ENCODE measurements at regions not wholly inside any gene's neighbourhood (a gene's known extent, or its start where the extent isn't known, plus 50 kb on each side); places are given as distances from the start of the nearest gene placed in this dataset.

DNA sequence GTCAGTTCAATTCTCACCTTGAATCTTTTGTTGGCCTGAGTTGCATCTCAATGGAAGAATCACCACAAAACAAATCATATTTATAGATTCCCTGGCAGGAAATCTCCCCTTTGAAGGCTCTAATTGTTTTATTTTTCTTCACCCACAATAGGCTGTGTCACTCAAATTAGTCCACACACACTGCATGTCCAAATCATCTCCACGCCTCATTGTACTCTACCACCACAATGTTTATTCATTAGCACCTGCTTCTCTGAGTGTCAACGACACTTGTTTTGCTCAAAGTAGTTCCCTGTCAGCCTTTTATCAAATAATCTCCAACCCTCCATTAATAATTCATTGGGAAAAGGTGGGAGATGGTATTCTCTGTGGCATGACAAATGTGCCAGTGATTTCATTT is 164.3 kb downstream of the ABCC12 start:
- TF ChIP-seq, protein P1, sequence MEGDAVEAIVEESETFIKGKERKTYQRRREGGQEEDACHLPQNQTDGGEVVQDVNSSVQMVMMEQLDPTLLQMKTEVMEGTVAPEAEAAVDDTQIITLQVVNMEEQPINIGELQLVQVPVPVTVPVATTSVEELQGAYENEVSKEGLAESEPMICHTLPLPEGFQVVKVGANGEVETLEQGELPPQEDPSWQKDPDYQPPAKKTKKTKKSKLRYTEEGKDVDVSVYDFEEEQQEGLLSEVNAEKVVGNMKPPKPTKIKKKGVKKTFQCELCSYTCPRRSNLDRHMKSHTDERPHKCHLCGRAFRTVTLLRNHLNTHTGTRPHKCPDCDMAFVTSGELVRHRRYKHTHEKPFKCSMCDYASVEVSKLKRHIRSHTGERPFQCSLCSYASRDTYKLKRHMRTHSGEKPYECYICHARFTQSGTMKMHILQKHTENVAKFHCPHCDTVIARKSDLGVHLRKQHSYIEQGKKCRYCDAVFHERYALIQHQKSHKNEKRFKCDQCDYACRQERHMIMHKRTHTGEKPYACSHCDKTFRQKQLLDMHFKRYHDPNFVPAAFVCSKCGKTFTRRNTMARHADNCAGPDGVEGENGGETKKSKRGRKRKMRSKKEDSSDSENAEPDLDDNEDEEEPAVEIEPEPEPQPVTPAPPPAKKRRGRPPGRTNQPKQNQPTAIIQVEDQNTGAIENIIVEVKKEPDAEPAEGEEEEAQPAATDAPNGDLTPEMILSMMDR (IDR thresholded peaks at IDR 0.05; ENCODE audit: low read depth, low read length) = no peak

DNA sequence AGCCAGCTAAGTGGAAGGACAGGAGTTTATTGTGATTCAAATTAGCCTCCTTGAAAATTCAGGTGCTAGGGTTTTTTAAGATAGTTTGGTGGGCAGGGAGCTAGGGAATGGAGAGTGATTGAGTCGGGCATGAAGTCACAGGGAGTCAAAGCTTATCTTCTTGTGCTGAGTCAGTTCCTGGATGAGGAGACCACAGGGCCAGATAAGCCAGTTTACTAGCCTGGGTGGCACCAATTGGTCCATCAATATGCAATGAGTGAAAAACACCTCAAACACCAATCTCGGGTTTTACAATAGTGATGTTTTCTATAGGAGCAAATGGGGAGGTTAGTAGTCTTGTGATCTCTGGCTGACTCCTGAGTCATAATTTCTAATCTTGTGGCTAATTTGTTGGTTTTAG is 165.1 kb downstream of the ABCC12 start:
- no peak overlapping the region for H3K4me3 ChIP-seq (ENCODE audit: low read depth, low read length)
- TF ChIP-seq, protein P1 (IDR thresholded peaks at IDR 0.05; ENCODE audit: low read depth, low read length) = no peak

More for the DNA sequence above, 164.3 kb downstream of the ABCC12 start:
- H3K4me3 ChIP-seq (ENCODE audit: low read depth, low read length) = no peak overlapping the region

DNA sequence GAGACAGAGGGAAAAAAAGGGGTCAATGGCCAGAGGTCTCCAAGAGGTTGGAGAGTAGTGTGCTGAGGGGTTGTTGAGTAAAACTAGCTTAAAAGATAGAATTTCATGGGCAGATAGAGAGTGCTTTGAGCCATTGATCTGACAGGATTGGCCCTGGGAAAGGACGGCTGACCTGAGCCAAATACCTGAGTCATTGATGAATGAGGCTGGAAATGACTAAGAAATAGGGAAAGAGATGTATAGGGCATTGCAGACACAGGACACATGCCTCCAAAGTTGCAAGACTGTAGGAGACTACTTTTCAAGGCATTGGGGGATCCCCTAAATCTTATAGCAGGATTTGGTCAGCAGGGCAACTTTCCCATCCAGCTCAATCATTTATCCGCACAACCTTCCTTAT is 168.7 kb downstream of the ABCC12 start:
- H3K4me3 ChIP-seq (ENCODE audit: low read depth, low read length) = no peak overlapping the region
- TF ChIP-seq, protein P1 (IDR thresholded peaks at IDR 0.05; ENCODE audit: low read depth, low read length) = no peak

DNA sequence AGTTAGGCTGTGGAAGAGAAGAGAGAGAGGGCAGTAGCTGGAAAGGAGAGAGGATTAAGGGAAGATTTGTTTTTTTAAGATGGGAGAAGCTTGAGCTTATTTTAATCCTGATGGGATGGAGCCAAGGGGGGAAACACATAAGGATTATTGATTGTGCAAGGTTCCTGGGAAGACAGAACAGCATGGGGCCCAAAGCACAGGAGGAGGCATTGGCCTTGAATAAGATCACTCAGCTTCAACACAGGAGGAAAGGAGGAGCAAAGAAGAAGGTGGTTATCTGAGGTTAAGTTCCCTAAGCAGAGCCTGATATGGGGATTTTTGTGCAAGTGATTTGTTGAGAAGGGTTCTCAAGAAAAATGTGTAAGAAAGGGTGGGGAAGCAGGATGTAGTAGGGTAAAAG is 169.8 kb downstream of the ABCC12 start:
- H3K4me3 ChIP-seq (ENCODE audit: low read depth, low read length) = no peak overlapping the region
- TF ChIP-seq, protein P1 (IDR thresholded peaks at IDR 0.05; ENCODE audit: low read depth, low read length) = no peak

DNA sequence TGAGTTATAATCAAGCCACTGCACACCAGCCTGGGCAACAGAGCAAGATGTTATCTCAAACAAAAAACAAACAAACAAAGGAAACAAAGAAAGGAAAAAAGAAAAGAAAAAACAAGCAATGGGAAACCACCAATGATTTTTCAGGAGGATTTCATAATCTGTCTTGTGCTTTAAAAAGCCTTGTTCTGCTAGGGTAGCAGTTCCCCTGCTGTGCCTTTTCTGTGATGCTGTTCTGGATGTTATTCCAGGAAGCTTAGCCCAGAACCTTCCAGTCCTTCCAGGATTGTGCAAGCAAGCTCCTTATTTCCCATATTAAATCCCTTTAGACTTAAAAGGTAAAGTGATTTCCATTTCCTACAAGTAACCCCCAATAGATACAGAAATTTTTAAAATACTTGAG is 171.1 kb downstream of the ABCC12 start:
- TF ChIP-seq, protein P1 (IDR thresholded peaks at IDR 0.05; ENCODE audit: low read depth, low read length) = no peak
- no peak overlapping the region for H3K4me3 ChIP-seq (ENCODE audit: low read depth, low read length)

DNA sequence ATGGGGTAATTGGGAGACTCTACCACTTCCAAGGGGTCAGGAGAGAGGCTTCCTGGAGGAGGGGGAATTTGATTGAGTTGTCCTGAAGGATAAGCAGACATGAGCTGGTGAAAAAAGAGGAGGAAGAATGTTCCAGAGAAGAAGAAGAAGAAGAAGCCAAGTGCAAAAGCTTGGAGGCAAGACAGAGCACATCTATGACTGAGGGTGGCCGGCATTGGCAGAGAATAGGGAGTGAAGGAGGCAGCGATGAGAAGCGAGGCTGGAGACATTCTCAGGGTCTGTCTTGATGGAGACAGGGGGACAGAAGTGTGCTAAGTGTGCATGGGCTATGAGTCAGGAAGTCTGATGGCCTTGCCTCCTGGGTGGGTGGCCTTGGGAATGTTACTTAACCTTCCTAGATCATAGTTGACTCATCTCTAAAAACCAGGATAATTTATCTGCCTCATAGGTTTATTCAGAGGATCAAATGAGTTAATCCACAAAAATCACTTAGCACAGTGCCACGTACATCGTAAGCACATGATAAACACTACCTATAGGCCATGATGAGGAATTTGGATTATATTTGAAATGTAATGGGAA is 171.7 kb downstream of the ABCC12 start:
- TF ChIP-seq, protein P1 (IDR thresholded peaks at IDR 0.05; ENCODE audit: low read depth, low read length) = no peak
- no peak overlapping the region for H3K4me3 ChIP-seq (ENCODE audit: low read depth, low read length)

DNA sequence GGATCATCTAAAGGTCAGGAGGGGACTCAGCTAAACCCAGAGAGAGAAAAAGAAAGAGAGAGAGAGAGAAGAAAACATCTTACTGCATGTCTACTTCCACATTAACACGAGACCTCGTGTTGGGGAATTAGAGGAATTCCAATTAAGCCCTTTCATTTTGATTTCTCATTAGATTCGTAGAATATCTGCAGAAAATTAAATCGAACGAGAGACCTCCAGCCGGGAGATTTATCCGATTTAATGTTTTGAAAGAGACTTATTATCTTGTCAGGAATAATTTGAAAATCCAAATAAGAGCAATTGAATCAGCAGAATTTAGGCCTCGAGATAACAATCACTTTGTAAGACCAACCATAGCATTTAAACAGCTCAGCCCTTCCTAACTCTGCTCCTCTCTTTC is 175.6 kb downstream of the ABCC12 start:
- TF ChIP-seq, protein P1 (IDR thresholded peaks at IDR 0.05; ENCODE audit: low read depth, low read length) = no peak
- H3K4me3 ChIP-seq (ENCODE audit: low read depth, low read length) = no peak overlapping the region
